ENCODE measurements at regions not wholly inside any gene's neighbourhood (a gene's known extent, or its start where the extent isn't known, plus 50 kb on each side); places are given as distances from the start of the nearest gene placed in this dataset.
A peak's percentile ranks its signal among the peaks of the same experiment; 100 is the strongest.

GRCh38 chr2:38509947-38510326 is 92.8 kb downstream of the HNRNPLL start:
- DNase-seq, result no peak

- peak; percentile 19 for DNase-seq
Observed at GRCh38 chr2:38509314-38509946, 93.3 kb downstream of the HNRNPLL start.

GRCh38 chr2:38508311-38509039 is 94.3 kb downstream of the HNRNPLL start:
- peak; percentile 76 for DNase-seq

GRCh38 chr2:38507712-38508111 is 95.0 kb downstream of the HNRNPLL start:
- no peak for DNase-seq

GRCh38 chr2:38505779-38506178 is 96.9 kb downstream of the HNRNPLL start:
- no peak for DNase-seq

GRCh38 chr2:38504169-38504568 is 98.6 kb downstream of the HNRNPLL start:
- DNase-seq, result no peak

GRCh38 chr2:38502107-38502506 is 100.6 kb downstream of the HNRNPLL start:
- DNase-seq, result no peak

- no peak for DNase-seq
Observed at GRCh38 chr2:38500283-38500634, 102.5 kb downstream of the HNRNPLL start.

- no peak for DNase-seq
Observed at GRCh38 chr2:38499548-38500282, 103.0 kb downstream of the HNRNPLL start.

- DNase-seq, result peak; percentile 14
Observed at GRCh38 chr2:38498045-38498481, 104.7 kb downstream of the HNRNPLL start.

- no peak for DNase-seq
Observed at GRCh38 chr2:38497670-38498037, 105.1 kb downstream of the HNRNPLL start.

- DNase-seq, result no peak
Observed at GRCh38 chr2:38496927-38497669, 105.6 kb downstream of the HNRNPLL start.

GRCh38 chr2:38495880-38496279 is 106.8 kb downstream of the HNRNPLL start:
- no peak for DNase-seq

GRCh38 chr2:38494394-38494793 is 108.3 kb downstream of the HNRNPLL start:
- DNase-seq, result no peak

GRCh38 chr2:38492042-38492615 is 110.6 kb downstream of the HNRNPLL start:
- no peak for DNase-seq

- no peak for DNase-seq
Observed at GRCh38 chr2:38491436-38491835, 111.3 kb downstream of the HNRNPLL start.

- DNase-seq, result no peak
Observed at GRCh38 chr2:38489846-38490245, 112.8 kb upstream of the ATL2 start.

GRCh38 chr2:38487852-38488251 is 110.8 kb upstream of the ATL2 start:
- no peak for DNase-seq

- DNase-seq, result no peak
Observed at GRCh38 chr2:38486213-38487026, 109.3 kb upstream of the ATL2 start.

GRCh38 chr2:38485734-38486133 is 108.7 kb upstream of the ATL2 start:
- no peak for DNase-seq

- DNase-seq, result no peak
Observed at GRCh38 chr2:38484957-38485356, 107.9 kb upstream of the ATL2 start.
